ENCODE measurements at regions not wholly inside any gene's neighbourhood (a gene's known extent, or its start where the extent isn't known, plus 50 kb on each side); places are given as distances from the start of the nearest gene placed in this dataset.
"Not testable (repeated sequence)": the region's sequence is repeated elsewhere in the genome, so short reads cannot be mapped to it uniquely, and the experiment has no call there.

- H3K27me3 ChIP-seq (ENCODE audit: control insufficient read depth, insufficient read depth, low read length); H3K4me3 ChIP-seq (ENCODE audit: low read length); H3K36me3 ChIP-seq (ENCODE audit: control insufficient read depth, insufficient read depth, low read length); H3K27ac ChIP-seq (ENCODE audit: low read depth, low read length); H3K4me1 ChIP-seq (ENCODE audit: control insufficient read depth, insufficient read depth, low read length); H3K9ac ChIP-seq (ENCODE audit: low read length): not testable (repeated sequence)
These were observed 148.3 kb upstream of the ADAMTSL1 start for GRCh38 chr9:18325746-18326011.

GRCh38 chr9:18327121-18327520 is 146.8 kb upstream of the ADAMTSL1 start:
- Histone ChIP-seq H3K36me3 (ENCODE audit: control insufficient read depth, insufficient read depth, low read length) (no peaks in the 10 kb centered on the region), H3K27me3 (ENCODE audit: control insufficient read depth, insufficient read depth, low read length) (no peaks in the 10 kb centered on the region), H3K4me3 (ENCODE audit: low read length) (no peak overlapping the region), H3K9ac (ENCODE audit: low read length) (no peak overlapping the region), H3K4me1 (ENCODE audit: control insufficient read depth, insufficient read depth, low read length) (no peaks in the 10 kb centered on the region), H3K27ac (ENCODE audit: low read depth, low read length) (no peak overlapping the region)

GRCh38 chr9:18330401-18331309 is 143.3 kb upstream of the ADAMTSL1 start:
- H3K4me1 ChIP-seq (ENCODE audit: control insufficient read depth, insufficient read depth, low read length) = no peaks in the 10 kb centered on the region
- H3K27ac ChIP-seq (ENCODE audit: low read depth, low read length) = no peak overlapping the region
- no peak overlapping the region for H3K4me3 ChIP-seq (ENCODE audit: low read length)
- H3K27me3 ChIP-seq (ENCODE audit: control insufficient read depth, insufficient read depth, low read length) = no peaks in the 10 kb centered on the region
- no peaks in the 10 kb centered on the region for H3K36me3 ChIP-seq (ENCODE audit: control insufficient read depth, insufficient read depth, low read length)
- no peak overlapping the region for H3K9ac ChIP-seq (ENCODE audit: low read length)

- no peak overlapping the region for H3K4me3 ChIP-seq (ENCODE audit: low read length)
- H3K36me3 ChIP-seq (ENCODE audit: control insufficient read depth, insufficient read depth, low read length) = no peaks in the 10 kb centered on the region
- no peaks in the 10 kb centered on the region for H3K4me1 ChIP-seq (ENCODE audit: control insufficient read depth, insufficient read depth, low read length)
- no peak overlapping the region for H3K9ac ChIP-seq (ENCODE audit: low read length)
- no peaks in the 10 kb centered on the region for H3K27me3 ChIP-seq (ENCODE audit: control insufficient read depth, insufficient read depth, low read length)
- H3K27ac ChIP-seq (ENCODE audit: low read depth, low read length) = no peak overlapping the region
These were observed 142.7 kb upstream of the ADAMTSL1 start for GRCh38 chr9:18331310-18331684.

GRCh38 chr9:18331808-18332209 is 142.1 kb upstream of the ADAMTSL1 start:
- Histone ChIP-seq H3K9ac (ENCODE audit: low read length) (no peak overlapping the region), H3K27ac (ENCODE audit: low read depth, low read length) (no peak overlapping the region), H3K4me1 (ENCODE audit: control insufficient read depth, insufficient read depth, low read length) (no peaks in the 10 kb centered on the region), H3K27me3 (ENCODE audit: control insufficient read depth, insufficient read depth, low read length) (no peaks in the 10 kb centered on the region), H3K4me3 (ENCODE audit: low read length) (no peak overlapping the region), H3K36me3 (ENCODE audit: control insufficient read depth, insufficient read depth, low read length) (no peaks in the 10 kb centered on the region)

- Histone ChIP-seq H3K27ac (ENCODE audit: low read depth, low read length) (no peak overlapping the region), H3K36me3 (ENCODE audit: control insufficient read depth, insufficient read depth, low read length) (no peaks in the 10 kb centered on the region), H3K27me3 (ENCODE audit: control insufficient read depth, insufficient read depth, low read length) (no peaks in the 10 kb centered on the region), H3K9ac (ENCODE audit: low read length) (no peak overlapping the region), H3K4me1 (ENCODE audit: control insufficient read depth, insufficient read depth, low read length) (no peaks in the 10 kb centered on the region), H3K4me3 (ENCODE audit: low read length) (no peak overlapping the region)
These were observed 140.8 kb upstream of the ADAMTSL1 start for GRCh38 chr9:18333157-18333556.

GRCh38 chr9:18335825-18336224 is 138.1 kb upstream of the ADAMTSL1 start:
- Histone ChIP-seq H3K4me1 (ENCODE audit: control insufficient read depth, insufficient read depth, low read length) (no peaks in the 10 kb centered on the region), H3K4me3 (ENCODE audit: low read length) (no peak overlapping the region), H3K27ac (ENCODE audit: low read depth, low read length) (no peak overlapping the region), H3K27me3 (ENCODE audit: control insufficient read depth, insufficient read depth, low read length) (no peaks in the 10 kb centered on the region), H3K36me3 (ENCODE audit: control insufficient read depth, insufficient read depth, low read length) (no peaks in the 10 kb centered on the region), H3K9ac (ENCODE audit: low read length) (no peak overlapping the region)

GRCh38 chr9:18338042-18338441 is 135.9 kb upstream of the ADAMTSL1 start:
- no peaks in the 10 kb centered on the region for H3K36me3 ChIP-seq (ENCODE audit: control insufficient read depth, insufficient read depth, low read length)
- H3K27ac ChIP-seq (ENCODE audit: low read depth, low read length) = no peak overlapping the region
- H3K4me1 ChIP-seq (ENCODE audit: control insufficient read depth, insufficient read depth, low read length) = no peaks in the 10 kb centered on the region
- no peak overlapping the region for H3K4me3 ChIP-seq (ENCODE audit: low read length)
- H3K9ac ChIP-seq (ENCODE audit: low read length) = no peak overlapping the region
- H3K27me3 ChIP-seq (ENCODE audit: control insufficient read depth, insufficient read depth, low read length) = no peaks in the 10 kb centered on the region

GRCh38 chr9:18343784-18344183 is 130.2 kb upstream of the ADAMTSL1 start:
- no peak overlapping the region for H3K27ac ChIP-seq (ENCODE audit: low read depth, low read length)
- H3K4me1 ChIP-seq (ENCODE audit: control insufficient read depth, insufficient read depth, low read length) = no peaks in the 10 kb centered on the region
- H3K4me3 ChIP-seq (ENCODE audit: low read length) = no peak overlapping the region

GRCh38 chr9:18346745-18347144 is 127.2 kb upstream of the ADAMTSL1 start:
- H3K36me3 ChIP-seq (ENCODE audit: control insufficient read depth, insufficient read depth, low read length) = no peaks in the 10 kb centered on the region
- no peaks in the 10 kb centered on the region for H3K4me1 ChIP-seq (ENCODE audit: control insufficient read depth, insufficient read depth, low read length)
- no peak overlapping the region for H3K9ac ChIP-seq (ENCODE audit: low read length)
- H3K27ac ChIP-seq (ENCODE audit: low read depth, low read length) = no peak overlapping the region
- H3K27me3 ChIP-seq (ENCODE audit: control insufficient read depth, insufficient read depth, low read length) = no peaks in the 10 kb centered on the region
- H3K4me3 ChIP-seq (ENCODE audit: low read length) = no peak overlapping the region

More at GRCh38 chr9:18343784-18344183, 130.2 kb upstream of the ADAMTSL1 start:
- H3K36me3 ChIP-seq (ENCODE audit: control insufficient read depth, insufficient read depth, low read length) = no peaks in the 10 kb centered on the region
- no peaks in the 10 kb centered on the region for H3K27me3 ChIP-seq (ENCODE audit: control insufficient read depth, insufficient read depth, low read length)
- H3K9ac ChIP-seq (ENCODE audit: low read length) = no peak overlapping the region

GRCh38 chr9:18347386-18348082 is 126.4 kb upstream of the ADAMTSL1 start:
- H3K9ac ChIP-seq (ENCODE audit: low read length) = no peak overlapping the region
- H3K4me1 ChIP-seq (ENCODE audit: control insufficient read depth, insufficient read depth, low read length) = no peaks in the 10 kb centered on the region
- no peak overlapping the region for H3K27ac ChIP-seq (ENCODE audit: low read depth, low read length)
- no peak overlapping the region for H3K4me3 ChIP-seq (ENCODE audit: low read length)
- no peaks in the 10 kb centered on the region for H3K36me3 ChIP-seq (ENCODE audit: control insufficient read depth, insufficient read depth, low read length)
- no peaks in the 10 kb centered on the region for H3K27me3 ChIP-seq (ENCODE audit: control insufficient read depth, insufficient read depth, low read length)

- no peaks in the 10 kb centered on the region for H3K36me3 ChIP-seq (ENCODE audit: control insufficient read depth, insufficient read depth, low read length)
- H3K9ac ChIP-seq (ENCODE audit: low read length) = no peak overlapping the region
- no peak overlapping the region for H3K27ac ChIP-seq (ENCODE audit: low read depth, low read length)
- no peaks in the 10 kb centered on the region for H3K4me1 ChIP-seq (ENCODE audit: control insufficient read depth, insufficient read depth, low read length)
- H3K4me3 ChIP-seq (ENCODE audit: low read length) = no peak overlapping the region
- no peaks in the 10 kb centered on the region for H3K27me3 ChIP-seq (ENCODE audit: control insufficient read depth, insufficient read depth, low read length)
These were observed 125.9 kb upstream of the ADAMTSL1 start for GRCh38 chr9:18348083-18348475.

GRCh38 chr9:18349530-18349929 is 124.4 kb upstream of the ADAMTSL1 start:
- H3K27ac ChIP-seq (ENCODE audit: low read depth, low read length) = no peak overlapping the region

More at GRCh38 chr9:18349530-18349929, 124.4 kb upstream of the ADAMTSL1 start:
- Histone ChIP-seq H3K27me3 (ENCODE audit: control insufficient read depth, insufficient read depth, low read length) (no peaks in the 10 kb centered on the region), H3K36me3 (ENCODE audit: control insufficient read depth, insufficient read depth, low read length) (no peaks in the 10 kb centered on the region), H3K9ac (ENCODE audit: low read length) (no peak overlapping the region), H3K4me1 (ENCODE audit: control insufficient read depth, insufficient read depth, low read length) (no peaks in the 10 kb centered on the region), H3K4me3 (ENCODE audit: low read length) (no peak overlapping the region)
